DMS 273 (cell line): ENCODE measurements at regions not wholly inside any gene's neighbourhood (a gene's known extent, or its start where the extent isn't known, plus 50 kb on each side); places are given as distances from the start of the nearest gene placed in this dataset.
"Not testable (repeated sequence)": the region's sequence is repeated elsewhere in the genome, so short reads cannot be mapped to it uniquely, and the experiment has no call there.

Source experiments
- DNase-seq: peaks from one replicate; lab custom pipeline; 2025; ENCODE audit not compliant: unreplicated experiment; lab: John Stamatoyannopoulos, UW

DNA sequence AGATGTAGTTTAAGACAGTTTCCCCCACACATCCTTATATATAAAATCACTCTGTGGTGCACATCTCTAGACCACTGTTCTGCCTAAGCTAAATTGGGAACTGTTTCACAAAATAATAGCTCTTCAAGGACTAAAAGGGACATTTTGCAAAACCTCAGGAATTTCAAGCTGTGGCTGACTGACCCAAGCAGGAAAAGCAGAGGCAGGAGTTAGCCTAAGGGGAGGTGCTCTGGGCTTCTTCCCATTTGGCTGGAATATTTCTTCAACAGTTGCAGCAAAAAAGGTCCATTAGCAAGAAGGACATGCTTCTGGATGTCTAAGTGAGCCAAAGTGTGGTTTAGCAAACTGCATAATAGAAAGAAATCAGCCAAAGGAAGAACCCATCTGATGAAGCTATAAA is 551.2 kb upstream of the ANKRD30A start:
- DNase-seq = no peak

DNA sequence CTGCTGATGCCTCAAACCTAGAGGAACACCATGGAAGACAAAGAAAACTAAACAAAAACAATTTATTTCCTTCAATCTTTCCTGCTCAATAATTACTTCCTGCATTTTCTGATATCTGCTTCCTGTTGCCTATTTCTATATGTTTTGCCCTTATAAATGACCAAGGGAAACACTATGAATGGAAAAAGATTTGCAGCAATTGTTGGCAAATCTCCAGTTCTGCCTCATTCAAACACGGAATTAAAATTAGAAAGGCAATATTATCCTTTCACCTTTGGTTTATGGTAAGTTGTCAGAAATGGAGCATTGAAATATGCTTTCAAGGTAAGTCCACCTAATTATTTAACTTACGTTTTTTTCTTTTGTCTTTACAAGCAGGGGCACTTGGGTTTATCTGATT is 552.2 kb upstream of the ANKRD30A start:
- DNase-seq = no peak

DNA sequence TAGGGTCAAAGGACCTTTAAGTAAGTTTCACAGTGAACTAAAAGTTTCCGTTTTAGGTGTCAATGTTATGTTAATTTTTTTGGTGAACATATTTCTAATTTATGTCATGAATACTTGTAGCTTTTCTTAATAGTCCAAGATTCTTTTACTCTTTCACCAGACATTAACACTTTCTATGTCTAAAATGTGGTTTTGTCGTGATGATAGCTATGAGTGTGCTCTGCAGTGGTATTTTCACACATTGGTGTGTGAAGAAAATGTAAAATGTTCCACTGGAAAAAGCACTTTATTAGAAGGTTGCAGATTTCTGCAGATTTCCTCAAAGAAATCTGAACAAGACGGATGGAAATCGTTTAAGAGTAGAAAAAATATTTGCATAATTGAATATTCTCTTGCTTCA is 561.0 kb upstream of the ANKRD30A start:
- no peak for DNase-seq

GRCh38 chr10:36559412-36560400 is 565.7 kb upstream of the ANKRD30A start:
- DNase-seq = no peak

- no peak for DNase-seq
Observed at GRCh38 chr10:36556468-36556867, 568.9 kb upstream of the ANKRD30A start.

DNA sequence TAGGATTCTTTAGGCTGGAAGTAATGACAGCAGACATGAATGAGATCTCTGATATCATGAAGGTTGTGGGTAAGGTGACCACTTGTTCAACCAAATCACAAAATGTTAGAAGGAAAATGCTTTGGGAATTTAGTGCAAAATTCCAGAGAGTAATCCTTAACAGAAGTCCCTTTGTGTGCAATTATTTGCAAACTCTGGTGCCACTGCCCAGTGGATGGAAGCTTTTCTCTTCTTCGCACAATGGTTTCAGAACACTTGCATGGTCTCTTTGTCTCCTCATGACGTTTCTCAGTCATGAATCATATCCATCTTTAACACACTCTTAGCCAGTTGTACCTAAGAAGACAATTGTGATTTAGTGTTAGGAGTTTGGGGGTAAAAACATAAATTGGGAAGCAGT is 570.4 kb upstream of the ANKRD30A start:
- no peak for DNase-seq

GRCh38 chr10:36547965-36548364 is 577.4 kb upstream of the ANKRD30A start:
- no peak for DNase-seq

DNA sequence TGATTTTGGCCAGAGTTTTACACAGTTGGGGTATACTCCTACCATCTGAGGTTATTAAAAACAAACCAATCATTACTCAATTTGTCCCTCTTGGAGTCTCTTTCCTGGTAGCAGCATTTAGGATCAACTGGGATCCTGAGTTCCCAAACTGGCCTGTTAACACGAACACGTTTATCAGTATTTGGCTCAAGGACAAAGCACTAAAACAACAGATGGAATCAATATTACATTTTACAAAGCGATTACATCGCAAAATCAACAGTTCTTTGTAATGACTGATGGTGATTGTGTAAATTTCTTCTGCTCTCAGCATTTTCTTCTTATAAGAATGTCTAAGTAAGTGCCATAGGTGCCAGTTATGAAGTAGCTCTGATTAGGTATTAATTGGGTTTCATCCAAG is 582.9 kb upstream of the ANKRD30A start:
- DNase-seq = no peak

GRCh38 chr10:36540611-36541010 is 584.8 kb upstream of the ANKRD30A start:
- DNase-seq = no peak

- no peak for DNase-seq
Observed at GRCh38 chr10:36538953-36539586, 586.3 kb upstream of the ANKRD30A start.

GRCh38 chr10:36534471-36535002 is 590.9 kb upstream of the ANKRD30A start:
- DNase-seq = no peak

- no peak for DNase-seq
Observed at GRCh38 chr10:36533861-36534260, 591.5 kb upstream of the ANKRD30A start.

DNA sequence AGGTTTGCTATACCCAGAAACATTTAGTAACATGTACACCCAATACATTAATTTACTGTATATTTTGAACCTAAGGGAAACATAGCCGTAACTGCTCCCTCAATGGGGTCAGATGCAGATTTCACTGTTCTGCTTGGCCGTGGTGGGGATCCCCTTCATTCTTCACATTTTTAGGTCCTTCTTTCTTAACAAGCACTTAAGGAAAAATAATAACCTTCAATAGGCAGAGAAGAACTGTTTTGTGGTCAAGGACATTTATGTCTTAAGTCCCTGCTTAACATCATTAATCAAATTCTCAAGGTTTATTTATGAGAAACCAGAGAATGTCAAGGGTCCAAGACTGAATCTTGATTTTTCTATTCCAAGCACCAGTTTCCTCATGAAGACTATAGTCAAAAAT is 592.1 kb upstream of the ANKRD30A start:
- DNase-seq = no peak

- DNase-seq = no peak
Observed at GRCh38 chr10:36531621-36532020, 593.8 kb upstream of the ANKRD30A start.

DNA sequence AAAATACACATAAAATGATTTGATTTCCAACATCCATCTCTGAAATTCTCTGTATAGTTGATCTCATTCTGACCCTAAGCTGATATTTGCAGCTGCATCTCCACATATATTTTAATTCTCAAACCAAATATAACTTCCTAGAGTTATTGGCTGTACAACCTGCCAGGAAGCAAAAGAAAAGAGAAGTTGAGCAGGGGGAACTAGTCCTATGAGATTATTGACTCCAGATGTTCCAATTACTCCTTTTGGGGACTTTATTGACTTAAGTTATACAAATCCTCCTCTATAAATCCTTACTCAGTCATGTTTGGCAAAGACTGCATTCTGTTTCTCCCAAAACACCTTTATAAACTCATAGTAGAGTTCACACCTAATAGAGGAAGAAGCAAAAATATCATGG is 599.4 kb upstream of the ANKRD30A start:
- DNase-seq = no peak

- not testable (repeated sequence) for DNase-seq
Observed at GRCh38 chr10:36524126-36524525, 601.3 kb upstream of the ANKRD30A start.

DNA sequence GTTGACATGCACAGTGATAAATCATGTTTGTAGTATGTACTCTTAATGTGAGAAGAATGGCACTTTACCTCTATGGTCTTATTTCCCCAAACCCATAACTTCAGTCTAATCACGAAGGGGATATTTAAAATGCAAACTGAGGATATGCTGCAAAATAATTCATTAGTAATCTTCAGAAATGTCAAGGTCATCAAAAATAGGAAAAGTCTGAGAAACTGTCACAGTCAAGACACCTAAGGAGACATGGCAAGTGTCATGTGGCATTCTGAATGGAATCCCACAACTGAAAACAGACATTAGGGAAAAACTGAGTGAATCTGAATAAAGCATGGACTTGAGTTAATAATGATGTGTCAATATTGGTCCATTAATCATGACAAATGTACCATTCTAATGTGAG is 605.5 kb upstream of the ANKRD30A start:
- DNase-seq = no peak

- no peak for DNase-seq
Observed at GRCh38 chr10:36516281-36516680, 609.1 kb upstream of the ANKRD30A start.

GRCh38 chr10:36515319-36515718 is 610.1 kb upstream of the ANKRD30A start:
- DNase-seq = no peak

GRCh38 chr10:36507715-36508114 is 617.7 kb upstream of the ANKRD30A start:
- DNase-seq = no peak

DNA sequence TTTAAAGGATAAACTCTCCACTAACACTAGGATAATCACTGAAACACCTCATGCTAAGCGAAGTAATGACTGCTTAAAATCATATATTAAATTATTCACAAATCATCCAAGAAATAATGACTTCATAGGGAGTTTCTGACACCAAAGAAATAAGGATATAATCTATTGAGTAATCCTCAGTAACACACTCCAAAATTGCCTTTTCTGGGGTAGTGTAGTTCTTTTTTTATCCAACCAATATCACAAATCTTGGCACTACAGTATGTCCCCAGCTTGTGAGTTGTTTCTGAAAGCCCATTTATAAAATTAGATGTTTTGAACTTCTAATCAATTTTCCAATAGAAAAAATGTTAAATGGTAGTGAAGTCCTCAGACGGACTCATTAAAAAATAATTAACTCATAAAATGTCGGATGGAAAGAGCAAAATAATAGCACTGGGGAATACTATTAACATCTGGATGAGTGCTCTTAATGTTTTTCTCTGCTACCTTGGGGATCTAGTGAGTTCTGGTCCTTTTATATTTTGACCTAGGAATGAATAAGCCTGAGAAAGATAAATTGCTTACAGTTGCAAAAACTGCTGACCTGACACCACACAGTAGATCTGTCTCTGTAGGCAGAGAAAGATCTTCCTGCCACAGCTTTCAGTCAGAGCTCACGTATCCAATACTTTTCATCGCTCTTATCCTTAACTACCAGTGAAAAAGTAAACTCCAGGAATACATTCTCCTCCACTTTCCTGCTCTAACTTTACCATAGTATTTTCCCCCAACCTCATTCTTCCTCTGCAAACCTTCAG is 618.5 kb upstream of the ANKRD30A start:
- no peak for DNase-seq
